CD4-positive, alpha-beta T cell treated with Interleukin-6 for 4 hours (primary cell): ENCODE measurements at regions not wholly inside any gene's neighbourhood (a gene's known extent, or its start where the extent isn't known, plus 50 kb on each side); places are given as distances from the start of the nearest gene placed in this dataset.
"Not testable (repeated sequence)": the region's sequence is repeated elsewhere in the genome, so short reads cannot be mapped to it uniquely, and the experiment has no call there.

ENCODE experiments used
- DNase-seq: peaks from one replicate; pipeline ENCODE4 v3.0.0-alpha.2; 2020; ENCODE audit warnings: mixed read lengths

GRCh38 chr17:72458301-72458700, 337.5 kb downstream of the SOX9 start:
- DNase-seq: no peak

GRCh38 chr17:72460711-72461110, 339.9 kb downstream of the SOX9 start:
- DNase-seq: no peak

GRCh38 chr17:72461757-72462156, 340.9 kb downstream of the SOX9 start:
- no peak for DNase-seq

GRCh38 chr17:72462407-72462806, 341.6 kb downstream of the SOX9 start:
- DNase-seq: no peak

- no peak for DNase-seq
Measured at GRCh38 chr17:72462814-72463213, 342.0 kb downstream of the SOX9 start.

- no peak for DNase-seq
Measured at GRCh38 chr17:72463287-72464102, 342.7 kb downstream of the SOX9 start.

GRCh38 chr17:72464221-72464620, 343.4 kb downstream of the SOX9 start:
- not testable (repeated sequence) for DNase-seq

GRCh38 chr17:72465191-72466024, 344.6 kb downstream of the SOX9 start:
- no peak for DNase-seq

- DNase-seq: no peak
Measured at GRCh38 chr17:72466199-72466598, 345.4 kb downstream of the SOX9 start.

GRCh38 chr17:72466606-72467005, 345.8 kb downstream of the SOX9 start:
- no peak for DNase-seq

- DNase-seq: no peak
Measured at GRCh38 chr17:72467841-72468653, 347.2 kb downstream of the SOX9 start.

GRCh38 chr17:72468841-72469240, 348.0 kb downstream of the SOX9 start:
- no peak for DNase-seq

GRCh38 chr17:72470121-72470705, 349.4 kb downstream of the SOX9 start:
- no peak for DNase-seq

GRCh38 chr17:72470734-72471133, 349.9 kb downstream of the SOX9 start:
- DNase-seq: no peak

- no peak for DNase-seq
Measured at GRCh38 chr17:72471296-72471695, 350.5 kb downstream of the SOX9 start.

GRCh38 chr17:72472106-72472505, 351.3 kb downstream of the SOX9 start:
- no peak for DNase-seq

GRCh38 chr17:72472853-72473390, 352.1 kb downstream of the SOX9 start:
- DNase-seq: not testable (repeated sequence)

GRCh38 chr17:72474243-72474642, 353.4 kb downstream of the SOX9 start:
- no peak for DNase-seq

GRCh38 chr17:72474719-72475477, 354.1 kb downstream of the SOX9 start:
- DNase-seq: no peak

GRCh38 chr17:72476134-72476533, 355.3 kb downstream of the SOX9 start:
- DNase-seq: no peak

- no peak for DNase-seq
Measured at GRCh38 chr17:72476575-72476986, 355.8 kb downstream of the SOX9 start.

GRCh38 chr17:72477491-72477890, 356.7 kb downstream of the SOX9 start:
- no peak for DNase-seq
